CD4-positive, alpha-beta T cell treated with Interleukin-1 beta for 1 hour (primary cell): ENCODE measurements at regions not wholly inside any gene's neighbourhood (a gene's known extent, or its start where the extent isn't known, plus 50 kb on each side); places are given as distances from the start of the nearest gene placed in this dataset.

Experiments
- DNase-seq, 2 donors: peaks; one replicate each; pipeline ENCODE4 v3.0.0-alpha.2; 2020 to 2022

DNA sequence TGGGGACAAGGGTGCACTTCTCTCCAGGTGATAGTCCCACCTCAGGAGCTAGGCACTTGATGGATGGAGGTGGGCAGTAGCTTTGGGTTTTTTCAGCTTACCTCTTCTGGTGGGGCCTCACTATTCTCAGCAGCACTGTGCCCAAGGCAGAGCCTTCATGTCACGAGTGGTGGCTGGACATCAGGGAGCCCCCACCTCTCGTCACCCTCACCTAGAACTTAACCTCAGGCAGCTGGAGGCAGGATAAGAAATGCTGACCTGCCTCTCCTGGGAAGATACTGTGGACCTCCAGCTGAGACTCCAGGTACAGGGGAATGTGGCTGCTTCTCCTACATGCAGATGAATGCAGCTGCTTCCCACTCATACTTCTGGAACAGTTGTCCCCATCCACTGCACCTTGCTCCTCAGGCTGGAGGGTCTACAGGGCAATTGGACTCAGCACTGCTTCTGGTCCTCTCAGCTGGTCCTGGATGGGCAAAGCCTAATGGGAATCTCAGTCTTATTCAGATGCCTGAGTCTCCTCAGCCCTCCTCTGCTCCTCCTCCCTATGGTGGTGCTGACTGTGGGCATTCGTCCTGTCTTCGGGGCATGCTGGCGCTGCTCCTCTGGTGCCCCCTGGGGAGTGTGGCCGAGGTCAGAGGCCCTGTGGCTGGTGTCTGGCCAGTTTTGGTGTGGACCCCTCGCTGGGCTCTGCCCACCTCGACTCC lies 129.9 kb downstream of the KLF13 start:
- DNase-seq: no peak

DNA sequence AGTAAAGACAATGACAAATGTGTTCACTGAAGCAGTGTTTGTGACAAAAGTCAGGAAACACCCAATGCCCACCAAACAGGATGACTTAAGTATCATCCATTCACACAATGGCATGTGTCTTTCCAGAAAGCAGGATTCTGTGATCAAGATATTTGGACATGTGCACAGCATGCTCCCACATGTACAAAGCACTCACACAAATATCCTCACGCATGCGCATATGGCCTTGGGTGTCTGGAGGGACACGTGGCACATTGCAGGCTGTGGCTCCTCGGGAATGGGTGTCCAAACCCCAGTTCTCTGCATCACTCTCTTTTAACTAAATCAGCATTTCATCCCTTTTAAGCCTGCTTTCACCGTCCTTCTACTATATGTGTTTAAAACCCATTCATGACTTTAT lies 130.5 kb downstream of the KLF13 start:
- DNase-seq: no peak

DNA sequence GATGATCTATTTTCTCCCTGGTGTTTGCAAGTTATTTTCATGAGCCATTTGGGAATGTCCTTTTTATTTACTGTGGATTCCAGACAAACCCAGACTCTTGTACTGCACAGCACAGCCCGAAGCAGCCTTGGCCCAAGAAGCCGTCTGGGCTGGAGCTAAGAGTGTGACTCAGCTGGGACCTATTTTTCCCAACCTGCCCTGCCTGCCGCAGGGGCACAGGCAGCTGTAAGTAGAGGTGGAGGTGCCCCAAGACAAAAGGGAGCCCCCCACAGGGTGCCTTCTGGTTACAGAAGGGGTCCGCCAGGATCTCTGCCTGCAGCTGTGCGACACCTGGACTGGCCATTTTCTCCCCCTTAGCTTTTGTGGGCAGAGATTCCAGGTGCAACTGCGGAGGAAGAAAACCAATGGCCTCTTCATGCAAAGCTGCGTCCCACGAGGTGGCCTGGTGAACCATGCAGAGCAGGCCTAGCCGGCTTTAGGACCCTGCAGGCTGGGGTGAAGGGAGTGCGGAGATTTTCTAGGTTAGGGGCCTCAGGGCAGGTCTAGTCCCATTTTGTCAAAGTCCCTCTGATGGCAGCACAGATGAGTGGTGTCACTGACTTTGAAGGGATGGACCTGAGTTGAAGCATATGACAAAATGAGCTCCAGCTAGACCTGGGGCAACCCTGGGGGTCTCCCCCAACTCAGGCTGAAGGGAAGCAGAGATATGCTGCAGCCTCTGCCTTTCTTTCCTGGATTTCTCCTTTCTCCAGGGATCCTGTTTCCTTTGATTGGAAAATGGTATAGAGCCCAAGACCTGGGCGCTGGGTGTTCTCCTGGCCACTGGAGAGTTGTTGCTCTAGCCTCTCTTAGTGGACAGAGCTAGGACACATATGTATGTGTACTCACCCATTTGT lies 131.2 kb downstream of the KLF13 start:
- DNase-seq: no peak

DNA sequence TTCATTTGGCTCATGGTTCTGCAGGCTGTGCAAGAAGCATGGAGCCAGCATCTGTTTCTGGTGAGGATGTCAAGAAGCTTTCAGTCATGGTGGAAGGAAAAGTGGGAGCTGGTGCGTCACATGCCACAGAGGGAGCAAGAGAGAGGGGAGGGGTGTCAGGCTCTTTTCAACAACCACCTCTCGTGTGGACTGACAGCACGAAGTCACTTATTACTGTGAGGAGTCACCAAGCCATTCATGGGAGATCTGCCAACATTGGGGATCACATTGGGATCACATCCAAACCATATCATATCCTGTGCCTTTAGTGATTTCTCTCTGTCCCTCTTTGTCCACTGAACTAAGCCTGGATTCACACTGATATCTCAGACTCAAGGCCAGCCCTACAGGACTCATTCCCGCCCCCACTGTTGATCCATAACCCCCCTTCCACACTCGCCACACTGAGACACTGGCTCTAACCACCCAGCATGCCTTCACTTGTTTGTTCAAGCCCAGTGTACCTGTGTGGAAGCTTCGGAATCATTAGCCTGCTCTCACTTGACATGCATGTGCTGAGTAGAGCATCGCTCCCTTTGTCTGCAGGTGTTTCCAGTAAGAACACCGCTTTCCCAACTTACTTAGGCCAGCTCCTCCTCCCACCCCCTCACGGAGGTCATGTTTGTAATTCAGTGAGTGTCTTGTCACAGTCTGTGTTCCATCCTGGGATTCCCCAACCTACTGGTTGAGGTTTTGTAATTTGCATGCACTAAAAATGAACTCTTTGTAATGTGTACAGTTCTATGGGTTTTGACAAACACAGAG lies 132.2 kb downstream of the KLF13 start:
- DNase-seq: peak in 1 of 2 donors; percentile 19

DNA sequence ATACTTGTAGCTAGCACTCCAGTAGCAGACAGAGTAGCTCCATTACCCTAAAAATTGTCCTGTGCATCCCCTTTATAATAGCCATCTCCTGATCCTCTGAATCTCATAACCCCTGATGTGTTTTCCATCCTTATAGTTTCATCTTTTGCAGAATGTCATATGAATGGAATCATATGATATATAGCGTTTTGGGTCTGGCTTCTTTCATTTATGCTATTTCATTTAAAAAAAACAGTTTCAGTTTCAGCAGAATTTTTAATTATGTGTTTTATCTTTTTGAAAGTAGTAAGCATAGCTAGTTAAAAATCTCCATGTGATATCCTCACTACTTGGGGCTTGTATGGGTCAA lies 132.7 kb downstream of the KLF13 start:
- no peak for DNase-seq

DNA sequence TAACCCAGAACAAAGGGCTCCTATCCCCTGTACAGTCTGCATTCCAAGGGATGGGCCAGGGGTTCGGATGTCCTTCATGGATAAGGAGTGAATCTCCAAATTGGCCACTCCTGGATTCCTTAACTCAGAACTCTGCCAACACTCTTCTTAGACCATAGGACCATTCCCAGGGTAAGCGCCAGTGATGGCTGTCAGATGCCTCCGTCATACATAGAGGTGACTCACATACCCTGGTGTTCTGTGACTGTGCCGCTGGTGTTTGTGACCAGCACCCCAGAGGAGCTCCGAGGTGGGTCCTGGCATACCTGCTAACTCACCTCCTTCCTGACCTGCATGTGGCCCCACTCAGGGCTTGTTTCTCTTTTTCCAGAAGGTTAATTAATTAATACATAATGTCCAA lies 134.7 kb downstream of the KLF13 start:
- no peak for DNase-seq

DNA sequence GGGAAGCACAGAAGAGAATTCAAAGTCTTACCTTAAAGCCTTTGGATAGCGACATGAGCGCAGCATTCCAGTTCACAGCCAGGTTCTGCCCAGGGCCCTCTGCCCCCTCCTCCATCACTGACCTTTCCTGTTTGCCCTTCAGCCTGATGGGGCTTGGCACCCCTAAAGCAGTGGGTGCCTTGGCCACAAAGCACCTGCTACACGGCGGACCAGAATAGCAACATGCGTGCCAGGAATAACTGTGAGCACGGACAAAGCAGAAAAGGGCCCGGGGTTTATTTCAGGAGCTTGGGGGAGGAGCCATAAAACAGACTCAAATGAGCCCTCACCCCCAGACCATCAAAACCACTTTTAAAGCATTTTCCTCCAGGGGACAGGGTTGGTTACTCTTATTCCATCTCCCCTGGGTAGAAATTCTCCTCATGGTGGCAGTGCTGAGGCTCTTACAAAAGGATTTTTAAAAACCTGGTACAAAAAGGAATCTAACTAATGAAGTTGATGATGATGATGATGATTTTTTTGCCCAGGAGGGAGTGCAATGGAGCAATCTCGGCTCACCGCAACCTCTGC lies 135.4 kb downstream of the KLF13 start:
- no peak for DNase-seq

DNA sequence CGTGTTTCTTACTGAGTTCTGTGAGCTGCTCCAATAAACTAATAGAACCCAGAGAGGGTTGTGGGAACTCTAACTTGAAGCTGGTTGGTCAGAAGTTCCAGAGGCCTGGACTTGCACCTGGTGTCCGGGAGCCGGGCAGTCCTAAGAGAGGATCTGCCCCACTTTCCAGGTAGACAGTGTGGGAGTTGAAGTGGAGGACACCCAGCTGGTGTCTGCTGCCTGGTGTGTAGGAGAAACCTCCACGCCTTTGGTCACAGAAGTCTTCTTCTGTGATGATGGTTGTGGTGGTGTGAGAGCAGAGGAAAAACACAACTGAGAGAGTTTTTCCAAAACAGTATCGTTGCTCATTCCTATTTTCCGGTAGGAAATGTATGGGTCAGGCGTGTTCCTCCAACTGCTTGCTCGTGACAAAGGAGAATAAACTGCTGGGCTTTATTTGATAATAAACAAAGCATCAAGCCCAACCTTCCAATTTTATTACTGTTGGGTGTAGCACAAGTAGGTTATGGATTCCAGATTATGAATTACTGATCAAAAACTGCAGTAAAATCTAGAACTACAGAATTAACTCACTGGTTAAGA lies 137.0 kb downstream of the KLF13 start:
- no peak for DNase-seq

DNA sequence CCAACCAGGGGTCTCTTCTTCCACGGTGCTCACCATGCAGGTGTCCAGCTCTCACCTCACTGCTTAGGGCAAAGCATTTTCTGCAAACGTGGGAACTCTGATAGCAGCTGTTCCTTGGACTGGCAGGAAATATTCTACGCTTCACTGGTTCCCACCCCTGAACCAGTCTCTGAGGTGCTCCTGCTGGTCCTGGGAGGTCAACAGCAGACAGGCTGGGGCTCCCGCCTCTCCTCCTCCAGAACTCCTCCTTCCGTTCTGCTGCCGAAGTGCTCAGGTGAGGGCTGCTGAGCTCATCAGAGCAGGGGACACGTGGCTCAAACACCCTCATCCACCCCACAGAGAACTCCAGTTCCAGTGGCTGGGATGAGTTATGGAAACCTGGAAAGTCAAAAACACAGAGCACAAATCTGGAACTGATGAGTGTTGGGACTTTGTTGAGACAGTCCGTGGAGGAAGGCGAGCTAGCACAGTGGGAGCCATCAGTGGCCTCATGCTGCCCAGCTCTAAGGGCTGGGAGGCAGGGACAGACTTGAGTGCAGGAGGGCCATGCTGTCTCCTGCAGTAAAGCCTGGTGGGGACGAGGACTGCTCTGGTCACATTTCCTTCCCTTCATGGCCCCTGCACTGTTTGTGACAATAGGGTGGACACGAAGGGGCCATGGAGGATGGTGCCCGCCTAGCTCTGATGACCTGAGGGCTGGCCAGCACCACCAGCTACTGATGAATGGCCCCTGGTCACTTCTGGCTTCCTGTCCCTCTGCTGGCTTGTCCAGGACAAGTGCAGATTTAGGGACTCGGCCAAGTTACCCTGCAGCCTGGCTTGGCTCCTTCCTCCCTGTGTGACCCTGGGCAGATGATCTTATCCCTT lies 137.8 kb downstream of the KLF13 start:
- no peak for DNase-seq

DNA sequence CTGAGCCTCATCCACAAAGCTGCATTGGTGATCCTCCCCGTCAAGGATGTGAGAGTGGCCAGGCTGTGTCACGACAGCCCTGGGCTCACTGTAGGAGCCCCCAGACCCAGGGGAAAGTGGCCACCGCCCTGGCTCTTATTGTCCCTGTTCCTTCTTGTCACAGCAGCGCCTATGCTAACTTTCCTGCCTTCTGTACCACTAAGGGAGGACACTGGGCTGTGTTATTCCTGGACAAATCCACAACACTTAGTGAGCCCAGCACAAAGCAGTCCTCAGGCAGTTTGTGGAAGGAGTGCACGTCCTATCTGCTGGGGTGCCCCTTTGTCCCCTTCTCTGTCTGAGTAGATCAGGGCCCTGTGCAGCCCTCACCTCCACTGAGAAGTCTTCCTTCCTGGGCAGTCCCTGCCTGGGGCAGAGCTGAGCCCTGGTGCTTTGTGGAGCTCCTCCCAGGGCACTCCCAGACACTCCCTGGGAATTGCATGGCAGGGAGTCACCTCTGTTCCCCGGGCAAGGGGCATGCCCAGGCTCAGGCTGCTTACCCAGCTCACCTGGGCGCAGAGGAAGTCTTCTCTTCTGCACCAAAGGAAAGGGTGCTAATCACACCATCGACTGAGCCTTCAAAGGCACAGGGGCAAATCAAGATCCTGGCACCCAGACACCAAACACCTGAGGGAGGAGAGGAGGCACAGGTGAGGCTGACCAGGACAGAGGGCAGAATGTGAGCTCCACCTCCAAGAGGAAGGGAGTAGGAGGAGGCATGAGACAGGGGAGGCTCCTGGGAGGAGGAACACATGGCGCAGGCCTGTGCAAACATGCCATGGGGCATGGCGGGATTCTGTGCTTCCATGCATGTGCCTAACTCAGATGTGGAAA lies 138.7 kb downstream of the KLF13 start:
- DNase-seq: no peak

DNA sequence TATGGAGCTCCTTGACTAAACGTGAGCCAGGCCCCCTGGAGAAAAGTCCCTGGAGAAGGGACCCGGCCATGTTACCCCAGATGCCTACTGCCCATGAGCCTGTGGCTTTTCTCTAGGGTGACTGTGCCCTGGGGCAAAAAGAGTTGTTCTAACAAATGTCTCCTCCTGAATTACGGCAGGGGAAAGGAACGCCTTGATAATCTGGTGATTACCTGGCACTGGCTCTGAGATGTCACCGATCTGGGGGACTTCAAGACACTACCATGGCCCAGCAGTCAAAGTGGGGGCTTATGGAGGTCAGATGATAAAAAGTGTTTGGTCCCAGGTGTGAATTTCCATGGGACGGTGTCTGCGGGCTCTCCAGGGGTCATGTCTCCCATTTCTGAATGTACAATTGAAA lies 140.7 kb downstream of the KLF13 start:
- no peak for DNase-seq

DNA sequence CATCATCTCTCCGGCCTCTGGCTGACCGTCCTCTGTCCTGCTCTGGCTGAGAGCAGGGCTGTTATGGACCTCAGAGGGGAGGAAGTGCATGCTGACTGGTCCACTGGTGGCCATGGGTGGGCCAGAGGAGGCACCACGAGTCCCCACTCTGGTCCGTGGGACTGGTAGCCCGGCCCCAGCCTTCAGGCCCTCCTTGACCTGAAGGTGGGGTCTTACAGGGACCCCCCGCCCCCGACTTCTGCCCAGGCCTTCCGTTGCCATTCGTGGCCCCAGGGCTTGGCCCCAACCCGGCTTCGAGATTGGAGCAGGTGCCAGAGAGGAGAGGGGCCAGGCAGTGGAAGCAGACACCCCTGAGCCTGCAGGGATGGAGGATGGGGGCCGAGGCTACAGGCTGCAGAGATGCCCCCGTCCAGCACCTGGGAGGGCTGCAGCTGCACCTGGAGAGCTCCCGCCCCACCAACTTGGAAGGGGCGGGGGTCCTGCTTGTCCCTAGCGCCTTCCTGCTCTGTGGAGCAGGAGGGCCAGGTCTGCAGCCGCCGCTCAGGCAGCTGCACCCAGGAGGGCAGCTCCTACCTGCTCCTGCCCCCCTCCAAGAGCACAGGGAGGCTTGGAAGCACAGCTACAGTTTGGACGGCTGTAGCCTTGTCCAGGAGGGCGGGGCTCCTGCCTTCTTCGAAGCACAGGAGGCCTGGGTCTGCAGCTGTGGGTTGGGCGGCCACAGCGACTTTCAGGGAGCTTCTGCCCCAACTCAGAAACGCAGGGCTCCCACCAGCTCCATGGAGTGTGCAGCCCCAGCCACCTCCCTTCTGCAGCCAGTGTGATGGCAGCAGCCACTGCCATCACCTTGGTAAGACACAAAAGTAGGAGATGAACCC lies 142.5 kb downstream of the KLF13 start:
- no peak for DNase-seq

DNA sequence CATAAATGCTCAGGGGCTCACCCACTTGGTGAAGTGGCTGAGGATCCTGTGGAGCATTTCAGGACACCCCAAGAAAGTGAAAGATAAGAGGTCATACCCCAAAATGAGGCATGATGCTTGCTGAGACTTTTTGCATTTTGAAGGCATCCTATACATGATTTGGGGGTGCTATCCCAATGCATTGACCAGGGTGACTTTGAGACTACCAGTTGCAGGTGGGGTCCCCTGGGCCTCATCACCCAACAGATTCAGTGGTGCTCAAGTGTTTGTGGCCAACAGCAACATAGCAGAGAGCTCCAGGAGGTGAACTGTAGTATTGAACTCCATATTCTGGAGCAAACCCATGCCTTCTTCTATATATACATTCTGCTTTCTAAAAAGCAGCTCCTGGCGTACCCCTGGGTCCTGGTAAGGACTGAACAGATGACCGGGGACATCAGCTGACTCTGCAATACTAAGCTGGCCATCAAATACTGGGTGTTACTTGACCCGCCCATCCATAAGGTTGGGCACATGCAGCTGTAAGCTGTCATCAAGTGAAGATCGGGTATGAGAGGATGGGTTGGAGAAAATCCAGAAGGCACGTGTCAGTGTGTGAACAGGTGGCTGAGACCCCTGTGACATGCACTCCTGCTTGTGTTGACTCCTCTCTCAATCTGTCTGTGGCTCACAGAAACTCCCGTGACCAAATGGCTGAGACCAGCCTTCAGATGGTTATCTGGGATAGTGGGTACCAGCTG lies 143.3 kb downstream of the KLF13 start:
- DNase-seq: no peak

DNA sequence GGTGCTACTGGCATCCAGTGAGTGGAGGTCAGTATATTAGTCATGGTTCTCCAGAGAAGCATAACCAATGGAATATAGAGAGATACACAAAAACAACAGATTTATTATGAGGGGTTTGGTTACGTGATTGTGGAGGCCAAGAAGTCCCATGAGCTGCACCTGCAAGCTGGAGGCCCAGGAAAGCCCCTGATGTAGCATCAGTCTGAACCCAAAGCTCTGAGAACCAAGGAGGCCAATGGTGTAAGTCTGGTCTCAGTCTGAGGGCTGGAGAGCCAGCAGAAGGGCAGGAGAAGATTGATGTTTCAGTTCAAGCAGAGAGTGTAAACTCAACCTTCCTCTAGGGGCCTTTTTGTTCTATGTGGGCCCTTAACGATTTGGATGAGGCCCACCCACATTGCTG lies 144.1 kb downstream of the KLF13 start:
- DNase-seq: no peak

DNA sequence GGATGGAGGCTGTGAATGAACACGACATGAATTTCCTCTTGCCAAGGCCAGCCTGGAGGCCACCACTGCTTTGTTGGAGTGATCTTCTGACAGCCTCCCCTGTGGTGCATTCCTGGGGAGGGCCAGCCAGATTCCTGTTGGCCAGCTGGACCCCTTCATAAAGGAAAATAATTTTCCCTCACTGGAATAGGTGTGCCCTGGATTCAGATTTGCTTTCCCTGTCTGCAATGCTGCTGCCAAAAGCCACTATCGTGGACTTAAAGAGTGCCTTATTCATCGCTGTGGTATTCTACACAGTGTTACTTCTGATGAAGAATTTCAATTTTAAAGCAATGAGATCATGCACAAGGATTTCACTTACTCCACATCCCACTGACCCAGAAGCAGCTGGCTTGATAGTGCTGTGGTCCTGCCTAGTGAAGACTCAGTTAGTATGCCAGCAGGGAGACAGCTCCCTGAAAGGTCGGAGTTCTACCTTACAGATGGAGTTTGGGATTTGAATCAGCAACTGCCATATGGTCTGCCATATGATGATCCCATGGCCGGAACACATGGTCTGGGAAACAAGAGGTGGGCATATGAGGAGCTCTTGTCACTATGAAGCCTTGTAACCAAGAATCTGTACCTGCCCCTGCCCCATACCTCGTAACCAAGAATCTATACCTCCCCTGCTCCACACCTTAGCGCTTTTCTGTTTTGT lies 145.2 kb downstream of the KLF13 start:
- DNase-seq: no peak

DNA sequence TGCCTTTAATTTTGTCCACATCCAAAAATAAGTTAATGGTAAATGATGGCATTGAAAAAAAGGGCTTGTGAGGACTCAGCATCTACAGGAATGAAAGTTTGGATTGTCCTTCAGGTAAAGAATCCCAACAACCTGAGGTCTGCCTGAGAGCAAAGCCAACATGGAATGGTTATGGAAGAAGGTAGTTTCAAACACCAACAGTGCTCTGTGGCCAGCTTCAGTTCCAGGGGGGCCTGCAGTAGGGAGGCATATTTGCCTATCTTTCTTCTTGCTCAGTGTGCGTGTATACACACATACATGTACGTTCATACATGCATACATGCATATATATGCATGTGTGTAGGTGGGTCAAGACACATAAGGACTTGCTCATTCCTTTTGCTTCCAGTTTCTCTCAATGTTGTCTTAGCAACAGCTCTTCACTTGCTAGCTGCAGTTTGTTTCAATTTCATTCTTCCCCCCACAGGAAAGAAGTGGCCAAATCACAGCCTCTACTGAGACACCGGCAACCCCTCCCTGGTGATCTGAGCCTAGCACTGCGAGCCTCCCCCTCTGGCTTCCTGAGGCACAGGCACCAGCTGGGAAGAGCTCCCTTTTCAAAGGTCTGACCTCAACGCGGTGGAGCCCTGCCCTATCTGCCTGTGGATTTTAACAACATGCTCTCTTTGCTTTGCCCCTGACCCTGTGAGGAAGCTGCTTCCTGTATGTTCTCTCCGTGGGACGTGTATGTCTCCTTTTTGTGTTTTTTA lies 146.2 kb downstream of the KLF13 start:
- peak; percentile 50 to 64 for DNase-seq

DNA sequence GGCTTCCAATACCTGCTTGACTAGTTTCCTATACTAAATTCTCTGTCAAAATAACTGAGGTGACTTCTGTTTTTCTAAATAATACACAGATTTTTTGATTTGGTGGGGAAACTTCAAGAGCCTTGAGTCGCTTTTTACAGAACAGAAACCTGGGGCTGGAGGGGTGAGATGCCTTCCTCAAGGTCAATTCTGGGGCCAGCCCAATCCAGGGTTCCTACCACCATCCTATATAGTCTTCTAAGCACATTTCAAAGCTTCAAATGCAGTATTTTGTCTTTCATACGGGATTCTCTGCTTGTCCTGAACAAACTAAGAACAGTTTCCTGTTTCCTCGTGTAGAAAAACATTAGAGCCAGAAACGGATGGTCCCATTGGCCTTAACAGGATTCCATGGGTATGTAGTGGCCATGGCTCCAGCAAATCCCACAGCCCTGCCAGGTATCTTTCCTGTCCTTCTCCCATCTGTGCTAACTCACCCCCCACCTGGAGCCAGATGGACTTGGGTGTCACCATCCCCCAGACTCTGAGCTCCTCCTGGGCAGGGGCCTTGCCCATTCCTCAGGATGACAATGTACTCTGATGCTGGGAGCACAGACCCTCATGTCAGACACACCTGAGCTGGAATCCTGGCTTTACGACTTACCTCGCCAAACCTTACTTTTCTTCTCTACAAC lies 146.9 kb downstream of the KLF13 start:
- no peak for DNase-seq
